HG03575 (cell line): ENCODE measurements at regions not wholly inside any gene's neighbourhood (a gene's known extent, or its start where the extent isn't known, plus 50 kb on each side); places are given as distances from the start of the nearest gene placed in this dataset.

ENCODE experiments used
- ATAC-seq: cut with Tn5 transposase; IDR thresholded peaks from one replicate; pipeline ENCODE4 v1.9.1; 2021; ENCODE audit not compliant: unreplicated experiment, insufficient number of reproducible peaks, low FRiP score; ENCODE audit errors: extremely low read depth

DNA sequence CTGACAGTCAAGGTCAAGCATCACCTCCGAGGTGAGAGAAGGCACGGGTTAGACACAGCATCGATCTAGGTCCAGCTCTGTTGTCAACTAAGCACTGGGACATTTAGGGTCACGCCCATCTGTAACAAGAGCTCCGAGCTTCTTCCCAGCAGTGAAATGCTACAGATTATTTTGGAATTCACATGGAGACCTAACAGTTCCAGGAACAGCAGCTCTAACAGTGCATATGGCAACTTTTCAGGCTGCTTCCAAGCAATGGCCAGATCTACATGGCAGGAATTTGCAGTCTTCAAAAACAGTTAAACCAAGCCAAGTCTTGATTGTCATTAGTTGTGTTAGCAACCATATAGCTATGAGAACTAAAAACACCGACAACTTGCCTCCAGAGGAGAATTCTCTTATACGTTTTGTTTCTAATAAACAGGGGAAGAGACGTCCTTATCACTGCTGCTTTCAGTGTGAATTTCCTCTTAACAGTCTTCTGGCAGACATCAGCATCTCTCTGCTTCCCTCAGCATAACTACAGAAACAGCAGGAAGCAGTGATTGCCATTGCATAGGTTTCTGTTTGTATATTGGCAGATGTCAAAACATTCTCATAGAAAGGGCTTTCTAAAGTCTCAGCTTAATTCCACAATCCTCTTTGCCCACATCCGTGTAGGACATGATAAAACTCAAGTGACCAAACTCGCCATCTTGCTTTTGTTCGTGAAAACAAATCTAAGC, 242.1 kb upstream of the DAPK1 start:
- no peak for ATAC-seq

GRCh38 chr9:87256973-87257372, 240.7 kb upstream of the DAPK1 start:
- ATAC-seq: no peak

GRCh38 chr9:87259543-87260518, 237.8 kb upstream of the DAPK1 start:
- no peak for ATAC-seq

DNA sequence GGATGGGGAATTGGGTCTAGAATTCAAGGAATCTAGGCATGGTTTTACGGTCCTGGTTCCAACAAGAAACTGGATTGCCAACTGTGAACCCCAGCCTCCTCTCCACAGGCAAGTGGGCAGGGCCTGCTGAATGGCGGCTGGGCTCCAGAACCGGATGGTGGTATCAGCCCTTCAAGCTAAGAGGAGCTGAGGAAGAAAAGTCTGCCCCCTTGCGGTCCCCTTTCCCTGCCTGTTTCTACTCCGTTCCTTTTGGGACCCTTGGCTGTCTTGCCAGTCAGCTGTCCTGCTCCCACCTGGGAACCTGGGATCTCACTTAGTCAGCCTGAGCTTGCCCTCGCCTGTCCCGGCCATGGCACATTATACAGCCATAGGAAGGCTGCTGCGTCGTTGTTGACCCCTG, 234.4 kb upstream of the DAPK1 start:
- no peak for ATAC-seq

- no peak for ATAC-seq
Measured at GRCh38 chr9:87266697-87267096, 231.0 kb upstream of the DAPK1 start.

DNA sequence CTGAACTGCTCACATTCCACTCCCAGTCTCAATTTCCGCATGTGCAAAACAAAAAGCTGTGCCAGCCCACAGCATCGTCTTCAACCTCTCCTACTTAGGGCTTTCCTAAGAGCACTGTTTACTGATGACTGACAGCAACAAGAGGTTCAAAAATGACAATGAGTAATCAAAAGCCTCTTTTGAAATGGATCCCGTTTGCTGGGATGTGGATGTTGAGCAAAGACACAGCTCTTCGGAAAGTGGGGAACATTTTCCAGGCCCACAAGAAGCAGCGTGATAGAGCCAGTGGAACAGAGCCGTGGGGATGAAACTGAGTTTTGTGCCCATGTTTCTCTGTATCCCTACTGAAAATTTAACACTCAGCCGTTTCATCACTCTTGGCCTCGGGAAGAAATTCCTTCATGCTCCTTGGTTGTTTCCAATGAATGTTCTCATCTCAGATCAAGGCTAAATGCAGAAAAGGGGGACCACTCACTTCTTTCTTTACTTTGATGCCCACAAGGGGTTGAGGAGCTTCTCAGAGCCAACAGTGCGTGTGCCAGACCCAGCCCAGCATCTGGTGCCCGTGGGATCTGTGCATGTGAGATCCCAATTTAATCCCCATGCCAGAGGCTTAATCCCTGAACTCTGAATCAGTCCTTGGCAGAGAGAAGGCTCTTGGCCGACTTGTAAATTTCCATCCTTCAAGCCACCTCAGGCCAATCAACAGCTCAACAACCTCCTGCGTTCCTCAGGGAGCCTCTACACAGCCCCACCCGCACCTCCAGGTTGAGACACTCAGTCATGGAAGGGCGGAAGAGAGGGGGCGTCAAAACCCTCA, 230.2 kb upstream of the DAPK1 start:
- ATAC-seq: no peak

DNA sequence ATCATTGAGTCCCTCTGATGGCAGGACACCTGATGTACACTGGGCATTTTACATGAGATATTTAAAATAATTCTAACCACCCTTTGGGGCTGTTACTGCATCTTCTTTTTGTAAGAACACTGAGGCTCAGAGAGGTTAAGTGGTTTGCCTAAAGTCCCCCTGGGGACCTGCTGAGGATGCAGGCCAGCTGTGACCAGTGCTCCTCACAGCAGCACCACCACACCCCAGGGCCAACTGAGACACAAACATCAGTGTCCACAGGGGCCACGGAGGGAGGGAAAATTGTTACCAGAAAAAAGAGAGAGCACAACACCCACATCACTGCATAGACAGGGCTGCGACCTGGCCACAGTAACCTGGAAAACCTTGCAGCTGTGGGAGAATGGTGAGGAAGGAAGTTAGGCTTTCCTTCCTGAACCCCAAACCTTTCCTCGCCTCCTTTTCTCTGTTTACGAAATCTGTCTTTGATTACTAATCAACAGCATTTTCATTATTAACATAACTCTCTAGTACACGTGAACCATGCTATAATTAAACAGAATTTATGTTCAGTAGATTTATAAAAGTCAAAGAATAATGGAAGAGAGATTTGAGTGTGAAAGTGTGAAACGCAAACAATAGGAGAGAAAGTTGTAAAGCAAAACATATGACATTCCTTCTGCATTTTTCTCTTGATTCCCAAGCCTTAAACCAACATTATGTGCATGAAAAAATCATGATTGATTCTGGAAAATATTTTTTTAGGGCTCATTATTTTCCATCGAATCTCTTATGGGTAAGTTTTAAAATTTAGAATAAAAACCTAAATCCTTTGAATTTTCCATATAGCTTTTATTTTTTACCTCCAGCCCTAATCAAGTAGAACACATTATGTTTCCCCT, 228.1 kb upstream of the DAPK1 start:
- ATAC-seq: no peak

DNA sequence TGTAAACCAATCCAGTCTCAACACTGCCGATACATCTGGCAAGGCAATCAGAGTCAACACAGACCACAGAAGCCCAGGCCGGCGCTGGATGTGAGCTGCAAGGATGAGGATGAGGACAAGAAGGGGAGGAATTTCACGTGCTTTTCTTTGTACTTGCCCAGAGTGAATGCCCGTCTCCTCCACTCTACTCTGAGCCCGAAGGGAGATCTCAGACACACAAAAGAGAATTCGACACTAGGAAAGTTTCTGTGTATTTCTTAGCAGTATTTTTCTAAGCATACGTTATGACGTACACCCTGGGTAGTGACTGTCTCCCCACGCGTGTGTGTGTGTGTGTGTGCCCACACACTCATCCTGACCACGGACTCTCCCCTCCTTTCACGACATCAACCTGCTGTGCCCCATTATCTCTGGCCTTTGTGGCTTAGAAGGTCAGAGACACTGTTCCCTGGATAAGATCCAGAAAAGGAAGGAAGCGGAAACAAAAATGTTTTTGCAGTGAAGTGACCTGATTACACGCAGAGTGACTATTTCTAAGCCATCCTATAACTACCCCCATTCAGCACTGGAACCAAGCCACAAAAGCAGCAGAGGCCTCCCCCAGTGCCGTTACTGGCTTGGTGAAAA, 227.3 kb upstream of the DAPK1 start:
- no peak for ATAC-seq

DNA sequence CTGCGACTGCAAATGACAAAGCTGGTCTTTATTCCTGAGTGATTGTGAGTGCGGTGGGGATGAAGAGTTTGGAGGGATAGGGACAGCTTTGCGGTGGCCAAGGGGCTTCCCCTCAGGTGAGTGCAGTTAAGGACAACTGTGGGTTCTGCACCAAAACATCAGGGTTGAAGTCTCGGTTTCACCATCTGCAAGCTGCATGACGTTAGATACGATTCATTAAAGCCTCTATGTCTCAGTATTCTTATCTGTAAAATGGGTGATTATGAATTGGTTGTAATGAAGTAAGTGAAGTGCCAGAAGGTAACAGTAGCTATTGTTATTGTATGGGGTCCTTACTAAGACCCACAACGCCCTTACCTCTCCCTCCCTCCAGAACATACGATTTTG, 226.8 kb upstream of the DAPK1 start:
- ATAC-seq: no peak

DNA sequence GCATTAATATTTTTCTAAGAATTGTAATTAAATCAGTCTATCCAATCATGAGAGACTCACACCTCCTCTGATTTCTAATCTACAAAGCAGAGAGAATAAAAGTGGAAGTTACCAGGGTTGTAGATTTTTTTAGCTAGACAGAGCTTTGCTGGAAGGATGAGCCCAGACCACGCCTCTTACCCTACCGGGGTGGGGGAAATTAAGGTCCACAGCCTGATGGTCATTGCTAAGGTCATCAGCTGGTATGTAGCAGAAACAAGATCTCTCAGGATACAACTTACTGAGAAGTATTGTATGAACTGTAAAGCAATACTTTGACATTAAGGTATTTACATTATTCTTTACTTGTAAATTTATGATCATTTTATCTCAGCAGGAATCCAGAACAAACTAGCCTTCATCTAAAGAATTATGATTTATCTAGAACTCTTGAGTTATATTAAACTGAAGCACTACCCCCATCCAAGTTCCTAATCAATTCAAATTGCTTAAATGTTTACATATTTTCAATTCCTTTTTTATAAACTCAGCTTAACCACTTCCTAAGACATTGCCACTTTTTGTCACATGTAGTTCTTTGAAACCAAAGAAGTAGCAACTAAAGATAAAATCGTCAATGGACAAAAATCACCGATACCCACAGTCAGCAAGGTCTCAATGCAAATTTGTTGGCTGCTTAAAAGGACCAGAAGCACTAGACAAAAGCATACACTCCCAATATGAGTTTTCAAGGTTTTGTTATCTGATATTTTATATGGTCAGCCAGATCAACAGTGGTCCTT, 225.8 kb upstream of the DAPK1 start:
- ATAC-seq: no peak

DNA sequence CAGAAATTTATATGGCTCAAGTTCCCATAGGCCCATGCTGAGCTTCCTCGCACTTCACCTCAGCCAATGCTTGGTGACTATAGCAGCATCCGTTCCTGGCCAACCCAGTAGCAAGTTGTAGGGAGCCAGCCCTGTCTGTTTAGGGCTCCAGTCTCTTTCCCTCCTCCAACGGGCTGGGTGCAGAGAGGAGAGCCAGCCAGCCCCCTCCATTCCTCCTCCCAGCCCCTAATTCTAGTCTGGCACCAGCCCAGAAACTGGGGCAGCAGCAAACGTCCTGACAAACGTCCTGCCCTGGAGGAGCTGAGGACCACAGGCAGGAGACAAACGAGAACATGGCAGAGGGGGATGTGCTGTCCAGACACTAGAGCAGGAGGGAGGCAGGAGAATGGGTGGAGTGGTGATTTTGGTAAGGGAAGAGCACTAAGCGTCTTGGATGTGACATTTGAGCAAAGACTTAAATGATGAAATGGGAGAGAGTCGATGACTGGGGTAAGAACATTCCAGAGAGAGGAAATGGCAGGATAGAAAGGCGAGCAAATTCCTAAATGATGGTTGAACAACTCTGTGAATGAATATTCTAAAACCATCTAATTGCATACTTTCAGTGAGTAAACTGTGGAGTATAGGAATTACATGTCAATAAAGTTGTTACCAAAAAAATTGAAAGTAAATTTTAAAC, 222.5 kb upstream of the DAPK1 start:
- ATAC-seq: no peak

- no peak for ATAC-seq
Measured at GRCh38 chr9:87276327-87276841, 221.3 kb upstream of the DAPK1 start.

DNA sequence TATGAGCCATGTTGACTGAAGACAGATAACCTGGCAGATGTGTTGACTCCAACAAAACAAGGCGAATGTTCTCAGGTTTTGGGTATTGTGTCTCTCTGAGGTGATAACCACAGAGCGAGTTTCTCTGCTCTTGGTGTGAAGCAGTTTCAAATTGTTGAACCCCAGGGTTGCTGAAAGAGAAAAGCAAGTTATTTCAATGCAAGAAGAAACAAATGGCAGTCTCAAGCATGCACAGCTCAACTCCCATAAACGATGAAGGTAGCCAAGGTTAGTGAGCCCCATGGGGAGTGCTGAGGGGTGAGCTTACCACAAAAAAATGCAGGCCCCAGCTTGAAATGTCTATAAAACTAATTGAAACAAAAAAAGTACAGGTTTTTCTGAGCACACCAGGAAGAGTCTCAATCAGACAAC, 220.8 kb upstream of the DAPK1 start:
- no peak for ATAC-seq

GRCh38 chr9:87277346-87277745, 220.3 kb upstream of the DAPK1 start:
- ATAC-seq: no peak

GRCh38 chr9:87278971-87279733, 218.5 kb upstream of the DAPK1 start:
- no peak for ATAC-seq

GRCh38 chr9:87280421-87280820, 217.2 kb upstream of the DAPK1 start:
- no peak for ATAC-seq
